Duodenal mucosa (tissue), 2 donors: ENCODE measurements at regions not wholly inside any gene's neighbourhood (a gene's known extent, or its start where the extent isn't known, plus 50 kb on each side); places are given as distances from the start of the nearest gene placed in this dataset.

Experiments used
- H3K27ac ChIP-seq: one replicate; pipeline ENCODE4 v1.7.0; 2013; ENCODE audit warnings: low read depth, low read length
- H3K27me3 ChIP-seq, 2 donors: one replicate each; pipeline ENCODE4 v1.7.0; 2013; ENCODE audit warnings: low read length in 2 of 2, control low read depth in 1 of 2; ENCODE audit not compliant: insufficient read depth in 2 of 2, control insufficient read depth in 1 of 2
- H3K36me3 ChIP-seq, 2 donors: one replicate each; pipeline ENCODE4 v1.7.0; 2013; ENCODE audit warnings: low read length in 2 of 2, control low read depth in 1 of 2; ENCODE audit not compliant: insufficient read depth in 2 of 2, control insufficient read depth in 1 of 2
- H3K4me1 ChIP-seq, 2 donors: one replicate each; pipeline ENCODE4 v1.7.0; 2013; ENCODE audit warnings: low read length in 2 of 2, control low read depth in 1 of 2; ENCODE audit not compliant: insufficient read depth in 2 of 2, control insufficient read depth in 1 of 2
- H3K4me3 ChIP-seq, 2 donors: one replicate each; pipeline ENCODE4 v1.7.0; 2013; ENCODE audit warnings: low read length in 2 of 2, low read depth in 1 of 2
- H3K9ac ChIP-seq, 2 donors: one replicate each; pipeline ENCODE4 v1.7.0; 2013; ENCODE audit warnings: low read length in 2 of 2, low read depth in 1 of 2
- H3K9me3 ChIP-seq, 2 donors: one replicate each; pipeline ENCODE4 v1.7.0; 2013; ENCODE audit warnings: low read length in 2 of 2, control low read depth in 1 of 2; ENCODE audit not compliant: control insufficient read depth in 1 of 2

GRCh38 chr20:11287126-11287525 is 613.3 kb upstream of the JAG1 start:
- H3K4me1 ChIP-seq: no peaks in the 10 kb centered on the region

GRCh38 chr20:11296221-11296620 is 621.5 kb upstream of the BTBD3 start:
- no peak overlapping the region for H3K4me3 ChIP-seq
- no peaks in the 10 kb centered on the region for H3K9me3 ChIP-seq
- no peaks in the 10 kb centered on the region for H3K4me1 ChIP-seq
- H3K36me3 ChIP-seq: no peaks in the 10 kb centered on the region
- H3K9ac ChIP-seq: no peak overlapping the region
- no peak overlapping the region for H3K27ac ChIP-seq
- H3K27me3 ChIP-seq: no peaks in the 10 kb centered on the region

More at GRCh38 chr20:11287126-11287525, 613.3 kb upstream of the JAG1 start:
- Histone ChIP-seq H3K27me3 (peaks cover 0 to 3% of the 10 kb centered on the region in 2 donors), H3K9me3 (no peaks in the 10 kb centered on the region), H3K27ac (no peak overlapping the region), H3K36me3 (no peaks in the 10 kb centered on the region), H3K4me3 (no peak overlapping the region), H3K9ac (no peak overlapping the region)

GRCh38 chr20:11296951-11297350 is 620.7 kb upstream of the BTBD3 start:
- Histone ChIP-seq H3K4me1 (no peaks in the 10 kb centered on the region), H3K9ac (no peak overlapping the region), H3K27ac (no peak overlapping the region), H3K4me3 (no peak overlapping the region), H3K9me3 (no peaks in the 10 kb centered on the region), H3K27me3 (no peaks in the 10 kb centered on the region), H3K36me3 (no peaks in the 10 kb centered on the region)

GRCh38 chr20:11301699-11302098 is 616.0 kb upstream of the BTBD3 start:
- H3K9me3 ChIP-seq: no peaks in the 10 kb centered on the region
- no peaks in the 10 kb centered on the region for H3K4me1 ChIP-seq
- H3K27ac ChIP-seq: no peak overlapping the region
- H3K36me3 ChIP-seq: no peaks in the 10 kb centered on the region
- H3K4me3 ChIP-seq: no peak overlapping the region
- H3K9ac ChIP-seq: no peak overlapping the region
- H3K27me3 ChIP-seq: no peaks in the 10 kb centered on the region

- H3K9ac ChIP-seq: no peak overlapping the region
- no peaks in the 10 kb centered on the region for H3K9me3 ChIP-seq
- H3K4me3 ChIP-seq: no peak overlapping the region
- H3K27me3 ChIP-seq: no peaks in the 10 kb centered on the region
- H3K27ac ChIP-seq: no peak overlapping the region
- H3K4me1 ChIP-seq: no peaks in the 10 kb centered on the region
- H3K36me3 ChIP-seq: no peaks in the 10 kb centered on the region
Measured at GRCh38 chr20:11302436-11302835, 615.3 kb upstream of the BTBD3 start.

- Histone ChIP-seq H3K4me1 (no peaks in the 10 kb centered on the region), H3K9me3 (no peaks in the 10 kb centered on the region), H3K4me3 (no peak overlapping the region), H3K27me3 (no peaks in the 10 kb centered on the region), H3K36me3 (no peaks in the 10 kb centered on the region), H3K9ac (no peak overlapping the region), H3K27ac (no peak overlapping the region)
Measured at GRCh38 chr20:11304795-11305194, 612.9 kb upstream of the BTBD3 start.

- H3K4me3 ChIP-seq: no peak overlapping the region
- H3K9ac ChIP-seq: no peak overlapping the region
- H3K4me1 ChIP-seq: no peaks in the 10 kb centered on the region
- no peaks in the 10 kb centered on the region for H3K9me3 ChIP-seq
- H3K27ac ChIP-seq: no peak overlapping the region
- H3K27me3 ChIP-seq: no peaks in the 10 kb centered on the region
- no peaks in the 10 kb centered on the region for H3K36me3 ChIP-seq
Measured at GRCh38 chr20:11305406-11305805, 612.3 kb upstream of the BTBD3 start.

- Histone ChIP-seq H3K36me3 (no peaks in the 10 kb centered on the region), H3K4me1 (no peaks in the 10 kb centered on the region), H3K27me3 (no peaks in the 10 kb centered on the region), H3K4me3 (no peak overlapping the region), H3K9ac (no peak overlapping the region), H3K9me3 (no peaks in the 10 kb centered on the region), H3K27ac (no peak overlapping the region)
Measured at GRCh38 chr20:11311659-11312224, 606.0 kb upstream of the BTBD3 start.

- Histone ChIP-seq H3K36me3 (no peaks in the 10 kb centered on the region), H3K4me3 (no peak overlapping the region), H3K9ac (no peak overlapping the region), H3K27ac (no peak overlapping the region), H3K27me3 (no peaks in the 10 kb centered on the region), H3K4me1 (no peaks in the 10 kb centered on the region), H3K9me3 (peaks cover 0 to 3% of the 10 kb centered on the region in 2 donors)
Measured at GRCh38 chr20:11315525-11315924, 602.2 kb upstream of the BTBD3 start.

- Histone ChIP-seq H3K4me1 (no peaks in the 10 kb centered on the region), H3K9ac (no peak overlapping the region), H3K27me3 (no peaks in the 10 kb centered on the region), H3K4me3 (no peak overlapping the region), H3K36me3 (no peaks in the 10 kb centered on the region), H3K27ac (no peak overlapping the region), H3K9me3 (peaks cover 0 to 5% of the 10 kb centered on the region in 2 donors)
Measured at GRCh38 chr20:11316244-11316643, 601.4 kb upstream of the BTBD3 start.

GRCh38 chr20:11320033-11320432 is 597.7 kb upstream of the BTBD3 start:
- H3K36me3 ChIP-seq: no peaks in the 10 kb centered on the region
- H3K4me1 ChIP-seq: no peaks in the 10 kb centered on the region
- H3K27me3 ChIP-seq: no peaks in the 10 kb centered on the region
- H3K4me3 ChIP-seq: no peak overlapping the region
- no peak overlapping the region for H3K27ac ChIP-seq
- H3K9me3 ChIP-seq: peaks cover 0 to 5% of the 10 kb centered on the region in 2 donors
- H3K9ac ChIP-seq: no peak overlapping the region
